Stimulated activated memory B cell treated with anti-CD40 and anti-IgM and Interleukin-4, amounts not matched to agents 10 μg/mL and 1 μg/mL and 100 μg/mL, for 72 hours (primary cell): ENCODE measurements at regions not wholly inside any gene's neighbourhood (a gene's known extent, or its start where the extent isn't known, plus 50 kb on each side); places are given as distances from the start of the nearest gene placed in this dataset.
A peak's percentile ranks its signal among the peaks of the same experiment; 100 is the strongest.

Experiments used
- ATAC-seq: fragments of 150-1000 bp; cut with Tn5 transposase; 2 replicates; pipeline ENCODE4 v1.10.0; 2021
- H3K27ac Mint-ChIP-seq: one replicate; pipeline ENCODE4 v1.8.0; 2022; ENCODE audit warnings: mild to moderate bottlenecking, mixed read lengths
- H3K27me3 Mint-ChIP-seq: one replicate; pipeline ENCODE4 v1.8.0; 2022; ENCODE audit warnings: mixed read lengths
- H3K36me3 Mint-ChIP-seq: one replicate; pipeline ENCODE4 v1.8.0; 2022; ENCODE audit warnings: mixed read lengths
- H3K4me1 Mint-ChIP-seq: one replicate; pipeline ENCODE4 v1.8.0; 2022; ENCODE audit warnings: mixed read lengths
- H3K4me3 Mint-ChIP-seq: one replicate; pipeline ENCODE4 v1.8.0; 2022; ENCODE audit warnings: mild to moderate bottlenecking, moderate library complexity, mixed read lengths
- H3K9me3 Mint-ChIP-seq: one replicate; pipeline ENCODE4 v1.8.0; 2022; ENCODE audit warnings: mixed read lengths

DNA sequence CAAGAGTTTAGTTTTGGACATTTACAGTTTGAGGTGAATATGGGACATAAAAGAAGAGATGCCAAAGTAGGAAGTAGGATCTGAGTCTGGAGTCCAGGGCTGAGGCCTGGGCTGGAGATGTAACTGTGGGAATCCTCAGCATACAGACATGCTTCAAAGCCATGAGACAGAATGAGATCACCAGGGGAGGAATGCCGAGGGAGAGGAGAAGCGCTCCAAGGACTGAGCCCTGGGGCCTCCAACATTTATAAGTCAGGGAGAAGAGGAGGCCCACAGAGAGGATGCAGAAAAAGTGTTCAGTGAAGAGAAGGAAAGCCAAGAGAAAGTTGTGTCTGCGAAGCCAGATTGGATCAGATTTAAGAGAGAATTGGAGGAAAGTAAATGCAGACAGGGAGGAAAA, 277.5 kb upstream of the MYOCD start:
- no peak overlapping the region for H3K27ac Mint-ChIP-seq
- H3K4me3 Mint-ChIP-seq = no peak overlapping the region
- ATAC-seq = no peak
- no peaks in the 10 kb centered on the region for H3K4me1 Mint-ChIP-seq
- H3K36me3 Mint-ChIP-seq = no peaks in the 10 kb centered on the region
- H3K27me3 Mint-ChIP-seq = no peaks in the 10 kb centered on the region
- no peaks in the 10 kb centered on the region for H3K9me3 Mint-ChIP-seq

DNA sequence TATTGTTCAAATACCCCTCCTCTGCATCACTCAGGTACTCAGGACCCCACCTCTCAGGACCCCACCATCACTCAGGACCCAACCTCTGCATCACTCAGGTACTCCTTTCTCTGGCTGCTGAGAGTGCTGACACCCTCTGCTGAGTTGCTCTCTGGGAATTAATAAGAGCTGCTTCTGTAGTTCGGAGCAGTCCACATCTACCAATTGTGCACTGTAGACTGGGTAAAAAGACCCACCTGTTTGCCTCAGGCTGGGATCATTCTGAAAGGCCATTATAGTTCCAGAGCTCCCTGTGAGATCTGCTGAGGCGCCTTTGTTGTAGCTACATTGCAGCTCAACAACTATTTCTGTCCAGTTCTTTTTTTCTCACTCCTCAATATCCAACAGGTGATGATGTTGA, 276.3 kb upstream of the MYOCD start:
- no peaks in the 10 kb centered on the region for H3K36me3 Mint-ChIP-seq
- no peaks in the 10 kb centered on the region for H3K9me3 Mint-ChIP-seq
- H3K4me1 Mint-ChIP-seq = no peaks in the 10 kb centered on the region
- no peak overlapping the region for H3K4me3 Mint-ChIP-seq
- ATAC-seq = no peak
- H3K27me3 Mint-ChIP-seq = no peaks in the 10 kb centered on the region
- no peak overlapping the region for H3K27ac Mint-ChIP-seq

DNA sequence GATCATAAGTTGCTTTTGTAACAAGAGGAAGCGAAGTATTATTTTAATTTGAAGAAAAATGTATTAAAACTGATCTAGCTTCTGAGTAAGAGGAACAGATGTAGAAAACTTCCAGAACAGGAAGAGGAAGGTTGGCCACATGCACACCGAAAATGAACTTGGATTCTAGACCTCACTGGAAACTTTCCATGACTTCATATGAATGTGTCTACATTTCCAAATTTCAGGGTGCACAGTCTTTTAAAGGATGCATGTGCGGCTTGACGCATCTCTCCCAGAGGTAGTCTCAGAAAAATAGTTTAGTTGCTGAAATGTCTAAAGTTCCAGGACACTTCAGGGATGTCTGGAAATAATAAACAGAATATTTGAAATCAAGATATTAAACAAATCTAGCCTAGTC, 275.1 kb upstream of the MYOCD start:
- Mint-ChIP-seq H3K27ac (no peak overlapping the region), H3K9me3 (no peaks in the 10 kb centered on the region), H3K4me1 (no peaks in the 10 kb centered on the region), H3K27me3 (no peaks in the 10 kb centered on the region), H3K36me3 (no peaks in the 10 kb centered on the region), H3K4me3 (no peak overlapping the region)
- no peak for ATAC-seq

DNA sequence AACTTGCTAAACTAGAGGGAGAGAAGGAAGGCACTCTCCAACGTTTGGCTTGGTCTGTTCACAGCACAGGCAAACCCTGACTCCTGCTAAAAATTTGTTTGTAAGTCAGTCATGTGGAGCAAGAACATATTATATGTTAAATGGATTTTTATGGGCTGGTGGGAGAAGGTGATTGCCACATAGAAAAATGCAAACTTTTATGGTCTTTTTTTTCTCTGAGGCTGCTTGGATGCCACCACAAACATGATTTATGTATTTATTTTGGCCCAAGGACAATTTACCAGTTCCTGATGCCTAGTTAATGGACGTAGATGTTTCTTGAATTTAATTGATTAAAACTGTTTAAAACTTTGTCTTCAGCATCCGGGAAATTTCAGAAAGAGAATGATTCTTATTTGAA, 274.2 kb upstream of the MYOCD start:
- H3K9me3 Mint-ChIP-seq = peaks cover 3% of the 10 kb centered on the region
- H3K27me3 Mint-ChIP-seq = no peaks in the 10 kb centered on the region
- no peaks in the 10 kb centered on the region for H3K36me3 Mint-ChIP-seq
- no peaks in the 10 kb centered on the region for H3K4me1 Mint-ChIP-seq
- H3K27ac Mint-ChIP-seq = no peak overlapping the region
- no peak overlapping the region for H3K4me3 Mint-ChIP-seq
- no peak for ATAC-seq

DNA sequence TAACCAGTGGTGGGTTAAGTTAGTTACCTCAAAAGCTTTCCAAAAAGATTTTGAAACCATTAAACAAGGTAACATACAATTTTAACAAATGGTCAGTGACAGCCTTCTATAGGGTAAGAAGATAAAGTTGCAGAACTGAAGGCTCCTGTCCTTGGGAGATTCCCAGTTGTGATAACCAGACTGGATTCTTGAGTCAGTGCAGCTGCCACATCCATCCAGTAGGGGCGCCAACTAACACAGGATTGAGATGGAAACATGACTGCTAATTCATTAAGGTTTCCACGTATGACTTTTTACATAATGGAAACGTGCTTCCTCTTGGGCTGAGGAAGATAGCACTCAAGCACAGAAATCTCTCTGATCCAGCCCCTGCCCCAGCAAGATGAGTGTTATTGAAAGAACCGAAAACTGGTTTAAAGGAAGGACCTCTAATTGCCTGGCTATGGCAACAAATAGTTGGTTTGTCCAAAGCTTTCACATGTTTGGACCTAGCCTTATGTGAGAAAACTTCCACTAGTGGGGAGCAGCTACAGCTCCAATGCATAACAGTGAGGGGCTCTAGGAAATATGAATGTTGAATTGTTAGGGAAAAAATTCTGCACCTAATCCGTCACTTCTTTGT, 269.8 kb upstream of the MYOCD start:
- H3K27ac Mint-ChIP-seq = no peak overlapping the region
- H3K27me3 Mint-ChIP-seq = no peaks in the 10 kb centered on the region
- no peak overlapping the region for H3K4me3 Mint-ChIP-seq
- no peaks in the 10 kb centered on the region for H3K36me3 Mint-ChIP-seq
- no peaks in the 10 kb centered on the region for H3K4me1 Mint-ChIP-seq
- H3K9me3 Mint-ChIP-seq = peaks cover 3% of the 10 kb centered on the region
- no peak for ATAC-seq

DNA sequence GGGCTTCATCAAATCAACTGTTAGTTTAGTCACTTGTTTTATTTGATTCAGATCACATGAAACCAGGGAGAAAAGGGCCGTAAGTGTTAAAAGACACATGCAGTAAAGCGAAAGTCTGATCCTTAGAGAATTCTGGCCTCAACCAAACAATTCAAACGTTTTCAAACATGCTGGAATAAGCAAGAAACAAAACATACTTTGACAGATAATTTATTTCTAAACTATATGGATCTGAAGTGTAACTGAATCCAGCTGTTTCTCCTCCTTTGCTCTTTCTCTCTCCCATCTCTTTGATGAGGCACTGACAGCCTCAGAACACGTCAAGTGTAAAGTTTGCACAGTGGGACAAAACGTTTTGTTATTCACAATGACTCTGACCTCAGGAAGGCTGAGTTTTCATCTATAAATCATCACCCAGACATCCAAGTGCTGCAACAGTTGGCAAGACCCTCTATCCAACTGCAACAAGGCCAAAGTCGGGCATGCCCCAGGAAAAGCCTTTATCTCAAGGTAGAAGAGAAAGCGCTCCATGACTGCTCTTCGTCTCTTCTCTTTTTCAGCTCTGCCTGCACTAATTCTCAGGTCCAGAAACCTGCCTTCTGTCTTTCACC, 267.1 kb upstream of the MYOCD start:
- Mint-ChIP-seq H3K4me1 (no peaks in the 10 kb centered on the region), H3K9me3 (peaks cover 3% of the 10 kb centered on the region), H3K4me3 (no peak overlapping the region), H3K36me3 (no peaks in the 10 kb centered on the region), H3K27ac (no peak overlapping the region), H3K27me3 (no peaks in the 10 kb centered on the region)
- ATAC-seq = no peak

DNA sequence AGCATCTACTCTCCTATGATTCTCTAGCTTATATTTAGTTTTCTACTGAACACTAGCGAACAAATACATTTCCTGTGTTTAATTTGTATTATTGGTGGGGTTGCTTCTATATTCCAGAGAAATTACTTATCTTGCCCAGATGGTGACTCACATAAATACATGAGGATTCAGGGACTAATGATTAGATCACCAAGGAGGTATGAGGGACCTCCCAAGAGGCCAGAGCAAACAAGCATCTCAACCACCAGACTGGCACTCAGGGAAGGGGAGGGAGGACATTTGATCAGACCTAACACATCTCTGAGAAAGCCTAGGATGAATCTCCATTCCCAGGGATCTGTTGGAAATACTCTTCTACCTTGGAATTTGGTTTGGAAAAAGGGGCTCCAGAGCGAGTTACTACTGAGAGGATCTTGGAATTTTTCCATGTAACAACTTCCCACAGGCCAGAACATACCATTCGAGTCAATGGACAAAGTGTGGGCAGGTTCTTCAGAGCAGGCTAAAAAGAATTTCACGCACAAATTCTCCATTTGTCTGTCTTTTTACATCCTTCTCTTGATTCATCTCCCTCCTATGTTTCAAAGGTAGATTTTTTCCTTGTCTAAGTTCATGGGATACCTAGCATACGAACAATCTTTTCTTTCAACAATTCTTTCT, 262.6 kb upstream of the MYOCD start:
- no peak for ATAC-seq
- Mint-ChIP-seq H3K9me3 (no peaks in the 10 kb centered on the region), H3K4me1 (no peaks in the 10 kb centered on the region), H3K36me3 (no peaks in the 10 kb centered on the region), H3K27ac (no peak overlapping the region), H3K4me3 (no peak overlapping the region), H3K27me3 (no peaks in the 10 kb centered on the region)

DNA sequence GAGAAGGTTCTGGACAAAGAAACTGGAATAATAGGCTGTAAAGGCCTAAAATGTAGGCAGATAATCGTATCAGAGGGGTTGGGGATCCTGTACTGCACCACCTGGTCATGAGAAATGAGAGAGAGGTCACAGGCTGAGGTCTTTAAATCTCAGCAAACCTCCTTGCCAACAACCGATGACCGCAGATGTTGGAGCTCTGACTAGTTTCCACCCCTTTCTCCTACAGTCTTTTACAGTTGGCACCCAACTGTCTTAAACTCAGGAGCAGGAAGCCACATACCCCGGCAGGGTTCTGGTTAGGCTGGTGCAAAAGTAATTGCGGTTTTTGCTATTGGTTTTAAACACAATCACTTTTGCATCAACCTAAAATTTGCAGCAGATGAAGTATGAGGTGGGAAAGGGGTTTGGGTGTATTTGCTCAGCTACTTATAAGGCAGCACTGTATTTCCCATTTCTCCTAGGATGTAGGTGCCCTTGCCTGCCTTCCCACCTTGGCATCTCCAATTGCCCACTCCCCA, 261.8 kb upstream of the MYOCD start:
- H3K9me3 Mint-ChIP-seq = no peaks in the 10 kb centered on the region
- H3K36me3 Mint-ChIP-seq = no peaks in the 10 kb centered on the region
- ATAC-seq = no peak
- H3K27ac Mint-ChIP-seq = no peak overlapping the region
- no peaks in the 10 kb centered on the region for H3K4me1 Mint-ChIP-seq
- no peaks in the 10 kb centered on the region for H3K27me3 Mint-ChIP-seq
- H3K4me3 Mint-ChIP-seq = no peak overlapping the region

DNA sequence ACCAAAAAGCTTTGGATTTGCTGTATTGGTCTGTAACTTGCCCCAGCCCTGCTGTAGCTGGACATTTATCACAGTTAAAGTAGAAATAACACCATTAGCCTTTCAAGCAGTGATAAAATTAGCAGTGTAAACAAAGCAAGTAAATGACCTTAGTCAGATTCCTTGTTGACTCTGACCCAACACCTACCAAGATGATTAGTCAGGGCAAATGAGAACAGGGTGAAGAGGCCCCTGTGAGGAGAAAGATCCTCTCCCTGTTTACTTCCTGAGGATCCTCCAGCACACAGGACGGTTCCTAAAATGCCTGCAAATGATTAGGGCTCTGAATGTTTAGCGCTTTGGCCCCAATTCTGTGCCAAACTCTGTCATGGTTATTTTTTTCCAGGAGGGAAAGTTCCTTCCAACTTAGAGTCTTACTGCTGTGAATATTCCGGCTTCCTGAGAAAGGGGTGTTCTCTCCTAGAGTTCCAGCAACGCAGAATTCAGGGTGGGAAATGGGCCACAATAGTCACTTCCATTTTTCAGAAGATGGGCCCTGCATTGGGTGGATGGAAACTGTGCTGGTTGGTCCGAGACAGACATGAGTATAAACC, 259.0 kb upstream of the MYOCD start:
- Mint-ChIP-seq H3K4me1 (no peaks in the 10 kb centered on the region), H3K36me3 (no peaks in the 10 kb centered on the region), H3K27ac (no peak overlapping the region), H3K4me3 (no peak overlapping the region), H3K9me3 (no peaks in the 10 kb centered on the region), H3K27me3 (no peaks in the 10 kb centered on the region)
- no peak for ATAC-seq

DNA sequence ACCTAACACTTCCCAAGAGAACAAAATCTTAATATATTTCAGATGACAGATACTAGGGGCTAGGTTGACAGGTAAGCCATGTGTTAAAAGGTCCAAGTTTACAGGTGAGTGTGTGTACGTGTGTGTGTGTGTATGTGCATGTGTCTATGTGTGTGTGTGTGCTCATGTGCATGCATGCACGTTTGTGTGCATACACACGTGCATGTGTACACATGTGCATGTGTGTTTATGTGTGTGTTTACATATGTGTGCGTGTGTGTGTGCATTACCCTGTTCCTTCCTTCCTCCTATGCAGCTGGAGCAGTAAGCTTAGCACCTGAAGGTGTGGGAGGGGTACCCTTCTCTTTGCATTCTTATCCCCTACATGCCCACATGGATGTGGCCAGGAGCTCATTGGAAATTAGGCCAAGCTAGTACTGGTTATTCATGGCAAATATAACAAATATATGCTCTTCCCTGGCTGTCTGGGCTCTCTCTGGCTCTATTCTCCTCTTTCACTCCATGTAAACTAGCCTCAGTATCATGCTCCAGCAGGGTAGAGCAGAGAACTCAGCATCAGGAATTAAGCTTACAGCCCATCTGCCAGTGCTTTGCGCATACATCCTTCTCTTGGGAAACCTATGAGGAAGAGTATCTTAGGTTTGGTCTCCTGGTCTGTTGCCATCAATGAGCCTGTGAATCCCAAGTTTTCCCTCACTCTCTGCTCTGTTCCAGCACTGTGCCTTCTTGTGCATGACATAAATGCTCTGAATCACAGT, 258.0 kb upstream of the MYOCD start:
- no peak for ATAC-seq
- Mint-ChIP-seq H3K4me1 (no peaks in the 10 kb centered on the region), H3K27me3 (no peaks in the 10 kb centered on the region), H3K4me3 (no peak overlapping the region), H3K27ac (no peak overlapping the region), H3K9me3 (no peaks in the 10 kb centered on the region), H3K36me3 (no peaks in the 10 kb centered on the region)

DNA sequence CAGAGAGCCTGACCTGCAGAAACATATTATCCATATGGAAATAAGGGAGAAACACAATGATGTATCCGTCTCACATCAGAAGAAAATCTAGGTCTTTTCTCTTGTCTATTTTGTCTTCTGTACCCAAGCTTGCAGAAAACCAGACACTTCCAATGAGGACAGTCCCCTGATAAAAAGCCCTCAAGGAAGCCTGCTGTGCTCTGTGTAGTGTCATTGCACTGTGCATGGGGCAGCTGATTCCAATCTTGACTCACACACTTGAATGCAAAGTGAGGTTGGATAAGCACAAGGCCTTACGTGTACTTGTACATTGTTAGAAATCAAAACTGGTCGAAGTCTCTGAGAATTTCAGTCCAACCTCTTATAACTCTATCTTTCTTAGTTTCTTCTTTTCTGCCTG, 256.6 kb upstream of the MYOCD start:
- Mint-ChIP-seq H3K27ac (no peak overlapping the region), H3K36me3 (no peaks in the 10 kb centered on the region), H3K27me3 (no peaks in the 10 kb centered on the region), H3K4me3 (no peak overlapping the region), H3K9me3 (no peaks in the 10 kb centered on the region), H3K4me1 (no peaks in the 10 kb centered on the region)
- no peak for ATAC-seq

DNA sequence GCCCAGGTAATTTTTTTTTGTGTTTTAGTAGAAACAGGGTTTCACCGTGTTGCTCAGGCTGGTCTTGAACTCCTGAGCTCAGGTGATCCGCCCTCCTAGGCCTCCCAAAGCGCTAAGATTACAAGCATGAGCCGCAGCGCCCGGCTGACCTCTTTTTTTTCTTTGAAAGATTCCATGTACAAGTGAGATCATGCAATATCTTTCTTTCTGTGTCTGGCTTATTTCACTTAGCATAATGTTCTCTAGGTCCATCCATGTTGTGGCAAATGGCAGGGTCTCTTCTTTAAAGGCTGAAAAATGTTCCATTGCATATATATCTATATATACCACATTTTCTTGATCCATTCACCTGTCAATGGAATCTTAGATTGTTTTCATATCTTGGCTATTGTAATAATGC, 255.0 kb upstream of the MYOCD start:
- no peak for ATAC-seq
- no peak overlapping the region for H3K27ac Mint-ChIP-seq
- H3K9me3 Mint-ChIP-seq = no peaks in the 10 kb centered on the region
- no peaks in the 10 kb centered on the region for H3K27me3 Mint-ChIP-seq
- no peaks in the 10 kb centered on the region for H3K36me3 Mint-ChIP-seq
- H3K4me1 Mint-ChIP-seq = no peaks in the 10 kb centered on the region
- no peak overlapping the region for H3K4me3 Mint-ChIP-seq

DNA sequence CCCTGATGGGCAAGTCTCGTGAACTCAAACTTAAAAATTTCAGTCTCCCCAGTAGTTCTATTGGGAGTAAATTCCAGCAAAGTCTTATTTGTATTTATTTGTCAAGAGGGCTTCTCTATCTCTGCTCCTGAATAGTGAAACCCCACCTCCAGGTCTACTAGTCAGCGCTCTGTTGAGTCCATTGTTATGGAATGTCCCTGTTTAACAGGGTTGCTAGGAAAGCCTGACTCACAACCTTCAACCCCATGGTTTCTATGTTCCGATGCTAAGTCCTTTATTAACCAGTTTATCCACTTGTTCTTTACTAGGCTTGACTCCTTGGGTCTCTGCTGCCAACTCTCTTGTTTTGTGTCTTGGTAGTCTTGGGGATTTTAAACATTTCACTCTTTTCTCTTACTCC, 250.7 kb upstream of the MYOCD start:
- Mint-ChIP-seq H3K27me3 (no peaks in the 10 kb centered on the region), H3K4me1 (no peaks in the 10 kb centered on the region), H3K4me3 (no peak overlapping the region), H3K36me3 (no peaks in the 10 kb centered on the region), H3K9me3 (peaks cover 8% of the 10 kb centered on the region), H3K27ac (no peak overlapping the region)
- ATAC-seq = no peak

DNA sequence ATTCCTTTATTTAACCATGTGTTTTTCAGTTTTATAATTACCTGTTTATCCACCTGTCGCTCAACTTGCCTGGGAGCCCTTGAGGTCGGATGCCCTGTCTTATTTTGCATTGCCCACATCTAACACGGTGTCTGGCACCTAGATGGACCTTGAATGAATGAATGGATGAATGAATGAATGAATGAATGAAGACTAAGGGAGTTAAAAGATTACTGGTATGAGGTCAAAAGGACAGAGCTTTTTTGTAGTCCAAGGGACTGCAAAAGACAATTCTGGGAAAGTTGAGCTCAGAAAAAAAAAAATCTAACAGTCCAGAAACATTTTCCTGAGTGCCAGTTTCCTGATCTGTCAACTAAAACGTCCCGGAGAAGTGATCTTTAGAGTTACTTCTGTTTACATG, 244.6 kb upstream of the MYOCD start:
- Mint-ChIP-seq H3K4me3 (no peak overlapping the region), H3K4me1 (peaks cover 7% of the 10 kb centered on the region), H3K36me3 (peaks cover 7% of the 10 kb centered on the region), H3K27ac (peak overlapping the region; percentile 77), H3K9me3 (peaks cover 16% of the 10 kb centered on the region), H3K27me3 (no peaks in the 10 kb centered on the region)
- no peak for ATAC-seq

DNA sequence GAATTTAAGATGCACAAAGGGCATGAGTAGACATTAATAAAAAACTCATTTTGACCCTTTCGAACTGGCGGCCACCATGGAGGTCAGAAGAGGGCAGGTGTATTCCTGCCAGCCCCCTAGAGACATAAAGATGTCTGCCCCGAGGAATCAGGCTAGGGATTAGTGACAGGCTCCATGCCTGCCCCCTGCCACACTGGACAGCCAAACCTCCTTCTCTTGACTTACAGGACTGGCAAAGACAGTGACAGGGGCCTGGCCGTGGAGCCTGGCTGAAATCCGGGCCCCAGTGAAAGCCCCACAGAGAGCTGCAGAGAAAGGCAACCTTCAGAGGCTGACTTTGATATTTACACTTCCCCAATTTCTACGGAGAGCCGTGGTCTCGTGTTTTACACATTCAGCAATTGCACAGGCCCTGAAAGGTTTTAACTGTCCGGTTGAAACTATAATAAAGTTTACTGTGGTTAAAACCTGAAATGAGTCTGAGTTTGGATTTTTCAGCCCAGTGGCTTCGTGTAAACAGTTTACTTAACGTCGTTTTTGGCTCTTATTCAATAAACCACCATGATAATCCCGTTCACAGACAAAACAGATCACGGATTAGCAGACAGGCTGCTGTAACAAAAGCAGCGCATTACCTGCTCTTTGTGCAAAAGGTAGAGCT, 243.9 kb upstream of the MYOCD start:
- ATAC-seq = peak; percentile 76
- Mint-ChIP-seq H3K4me3 (no peak overlapping the region), H3K27me3 (no peaks in the 10 kb centered on the region), H3K4me1 (peaks cover 7% of the 10 kb centered on the region), H3K9me3 (peaks cover 16% of the 10 kb centered on the region), H3K27ac (peak overlapping the region; percentile 77), H3K36me3 (peaks cover 7% of the 10 kb centered on the region)
